ENCODE measurements at regions not wholly inside any gene's neighbourhood (a gene's known extent, or its start where the extent isn't known, plus 50 kb on each side); places are given as distances from the start of the nearest gene placed in this dataset.

DNA sequence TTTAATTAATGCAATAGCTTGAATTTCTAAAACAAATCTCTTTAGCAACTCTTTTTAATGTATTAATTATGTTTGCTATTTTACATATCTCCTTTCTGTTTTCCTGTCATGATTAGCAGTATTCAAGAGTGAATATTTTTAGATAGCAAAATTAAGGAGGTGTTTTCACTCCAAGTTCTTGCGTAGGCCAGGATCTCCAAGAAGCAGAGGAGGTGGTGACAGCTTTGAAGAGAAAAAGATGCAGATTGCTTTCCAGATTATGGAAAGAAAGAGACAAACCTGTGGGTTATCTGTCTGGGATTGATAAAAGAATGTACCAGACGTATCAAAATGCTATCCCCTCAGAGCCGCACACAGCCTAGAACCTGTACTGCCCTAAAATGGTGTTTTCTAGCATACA is 163.5 kb upstream of the FAM98A start:
- TF ChIP-seq, protein P1, sequence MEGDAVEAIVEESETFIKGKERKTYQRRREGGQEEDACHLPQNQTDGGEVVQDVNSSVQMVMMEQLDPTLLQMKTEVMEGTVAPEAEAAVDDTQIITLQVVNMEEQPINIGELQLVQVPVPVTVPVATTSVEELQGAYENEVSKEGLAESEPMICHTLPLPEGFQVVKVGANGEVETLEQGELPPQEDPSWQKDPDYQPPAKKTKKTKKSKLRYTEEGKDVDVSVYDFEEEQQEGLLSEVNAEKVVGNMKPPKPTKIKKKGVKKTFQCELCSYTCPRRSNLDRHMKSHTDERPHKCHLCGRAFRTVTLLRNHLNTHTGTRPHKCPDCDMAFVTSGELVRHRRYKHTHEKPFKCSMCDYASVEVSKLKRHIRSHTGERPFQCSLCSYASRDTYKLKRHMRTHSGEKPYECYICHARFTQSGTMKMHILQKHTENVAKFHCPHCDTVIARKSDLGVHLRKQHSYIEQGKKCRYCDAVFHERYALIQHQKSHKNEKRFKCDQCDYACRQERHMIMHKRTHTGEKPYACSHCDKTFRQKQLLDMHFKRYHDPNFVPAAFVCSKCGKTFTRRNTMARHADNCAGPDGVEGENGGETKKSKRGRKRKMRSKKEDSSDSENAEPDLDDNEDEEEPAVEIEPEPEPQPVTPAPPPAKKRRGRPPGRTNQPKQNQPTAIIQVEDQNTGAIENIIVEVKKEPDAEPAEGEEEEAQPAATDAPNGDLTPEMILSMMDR (IDR thresholded peaks at IDR 0.05; ENCODE audit: extremely low read depth, missing control alignments), result no peak
- no peak for DNase-seq (ENCODE audit: low spot score)

DNA sequence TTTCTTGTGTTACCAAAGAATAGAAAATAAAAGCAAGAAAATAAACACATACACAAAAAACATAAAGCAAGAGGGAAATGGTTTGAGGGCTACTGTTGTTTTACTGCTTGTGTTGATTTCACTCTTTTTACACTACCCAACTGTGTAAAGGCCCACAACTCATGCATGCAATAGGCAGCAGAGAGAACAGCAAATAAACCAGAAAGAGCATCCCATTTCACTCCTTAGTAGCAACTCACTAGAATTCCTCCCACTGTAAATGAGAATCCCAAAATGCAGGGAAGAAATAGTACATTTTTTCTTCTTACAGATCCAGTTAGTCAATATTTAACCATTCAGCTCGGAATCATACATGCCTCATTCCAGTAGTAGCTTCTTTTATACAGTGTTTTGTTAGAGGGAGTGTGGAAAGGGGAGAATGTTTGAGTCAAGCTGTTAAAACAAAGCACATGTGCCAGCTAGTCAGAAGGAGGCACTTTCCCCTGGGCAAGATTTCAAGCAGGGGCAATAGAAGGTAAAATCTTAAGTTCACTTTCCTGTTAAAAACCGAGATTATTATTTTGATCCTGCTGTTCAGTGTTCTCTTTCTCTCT is 147.2 kb upstream of the FAM98A start:
- DNase-seq (ENCODE audit: low spot score), result no peak
- TF ChIP-seq, protein P1 (IDR thresholded peaks at IDR 0.05; ENCODE audit: extremely low read depth, missing control alignments), result no peak

DNA sequence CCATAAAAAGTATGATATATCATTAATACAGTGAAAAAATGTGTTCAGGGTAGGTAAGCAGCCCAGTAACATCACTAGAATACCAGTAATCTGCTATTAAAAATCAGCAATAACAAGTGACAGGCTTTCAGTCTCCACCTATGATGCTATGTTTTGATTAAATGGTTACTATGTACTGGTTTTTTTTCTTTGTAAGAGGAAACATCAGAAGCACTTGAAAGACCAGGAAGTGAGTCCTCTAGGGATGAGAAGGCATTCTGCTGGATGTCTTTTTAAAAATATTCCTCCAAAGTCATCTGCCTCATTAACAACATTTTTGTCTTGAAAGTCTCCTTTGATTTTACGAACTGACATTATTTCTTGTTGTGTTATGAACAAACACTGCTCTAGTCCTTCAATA is 136.0 kb upstream of the FAM98A start:
- TF ChIP-seq, protein P1 (IDR thresholded peaks at IDR 0.05; ENCODE audit: extremely low read depth, missing control alignments), result no peak
- no peak for DNase-seq (ENCODE audit: low spot score)

DNA sequence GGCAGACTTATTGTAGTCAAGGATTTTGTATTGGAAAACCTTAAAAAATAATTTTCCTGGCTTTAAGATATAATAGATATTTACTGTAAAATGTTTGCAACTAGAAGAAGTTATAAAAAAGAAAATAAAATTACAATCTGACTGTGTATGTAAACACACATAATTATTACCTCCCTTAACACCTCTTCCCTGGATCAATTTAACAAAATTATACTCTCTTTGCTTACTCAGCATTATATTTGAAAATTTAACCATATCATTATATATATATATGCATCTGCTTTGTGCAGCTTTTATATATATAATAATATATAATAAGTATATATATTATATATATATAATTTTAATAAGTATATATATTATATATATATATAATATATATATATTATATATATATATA is 131.7 kb upstream of the FAM98A start:
- TF ChIP-seq, protein P1 (IDR thresholded peaks at IDR 0.05; ENCODE audit: extremely low read depth, missing control alignments), result no peak
- DNase-seq (ENCODE audit: low spot score), result no peak

DNA sequence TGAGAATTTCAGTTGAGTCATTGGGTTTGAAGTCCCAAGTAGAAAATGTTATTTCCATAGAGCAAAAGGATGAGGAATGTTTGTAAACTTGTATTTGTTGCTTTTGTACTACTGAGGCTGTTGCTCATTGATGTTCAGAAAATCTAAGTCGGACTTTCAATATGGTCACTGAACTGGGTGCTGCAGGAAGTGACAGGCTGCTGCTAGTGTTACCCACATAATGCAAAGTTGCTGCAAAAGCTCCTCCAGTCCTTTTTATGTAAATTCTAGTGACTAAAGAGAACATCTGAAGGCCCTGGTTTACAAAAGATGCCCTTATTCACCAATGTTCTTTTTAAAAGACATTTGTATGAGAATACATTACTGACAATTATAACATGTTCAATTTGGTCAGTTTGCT is 131.1 kb upstream of the FAM98A start:
- no peak for DNase-seq (ENCODE audit: low spot score)
- TF ChIP-seq, protein P1 (IDR thresholded peaks at IDR 0.05; ENCODE audit: extremely low read depth, missing control alignments), result no peak

DNA sequence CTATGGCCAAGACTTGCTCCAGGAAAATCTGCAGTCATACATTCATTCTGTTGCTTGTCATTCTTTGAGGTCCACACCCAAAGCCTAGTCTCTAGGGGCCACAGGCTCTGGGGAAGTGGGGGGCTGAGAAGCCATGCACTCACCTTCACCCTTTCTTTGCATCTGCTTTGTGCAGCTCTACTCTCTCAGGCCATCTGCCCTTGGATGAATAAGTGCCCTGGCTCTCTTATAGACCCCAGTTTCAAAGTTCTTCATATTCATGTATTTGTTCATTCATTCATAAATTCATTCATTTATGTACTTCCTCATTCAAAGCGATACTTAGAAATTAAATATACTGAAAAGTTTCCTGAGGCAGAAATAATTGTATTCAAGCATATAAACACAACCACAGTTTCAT is 130.3 kb upstream of the FAM98A start:
- TF ChIP-seq, protein P1 (IDR thresholded peaks at IDR 0.05; ENCODE audit: extremely low read depth, missing control alignments), result no peak
- DNase-seq (ENCODE audit: low spot score), result no peak

DNA sequence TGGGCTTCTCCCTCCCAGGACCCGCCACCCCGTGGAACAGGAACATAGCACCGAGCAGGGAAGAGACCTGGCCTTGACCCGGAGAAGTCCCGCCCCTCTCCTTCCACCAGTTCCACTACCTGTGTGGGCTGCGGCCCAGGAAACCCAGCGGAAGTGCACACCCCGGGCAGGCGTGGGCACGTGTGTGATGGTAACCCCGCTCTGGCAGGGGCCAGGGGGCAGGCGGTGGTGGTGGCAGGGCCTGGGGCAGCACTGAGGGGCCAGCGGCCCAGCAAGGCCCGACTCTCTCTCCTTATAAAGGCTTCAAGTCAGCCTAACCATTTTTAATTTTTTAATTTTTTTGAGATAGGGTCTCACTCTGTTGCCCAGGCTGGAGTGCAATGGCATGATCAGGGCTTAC is 129.0 kb upstream of the FAM98A start:
- DNase-seq (ENCODE audit: low spot score), result no peak
- TF ChIP-seq, protein P1 (IDR thresholded peaks at IDR 0.05; ENCODE audit: extremely low read depth, missing control alignments), result no peak
